ENCODE measurements at regions not wholly inside any gene's neighbourhood (a gene's known extent, or its start where the extent isn't known, plus 50 kb on each side); places are given as distances from the start of the nearest gene placed in this dataset.
A peak's percentile ranks its signal among the peaks of the same experiment; 100 is the strongest.

DNA sequence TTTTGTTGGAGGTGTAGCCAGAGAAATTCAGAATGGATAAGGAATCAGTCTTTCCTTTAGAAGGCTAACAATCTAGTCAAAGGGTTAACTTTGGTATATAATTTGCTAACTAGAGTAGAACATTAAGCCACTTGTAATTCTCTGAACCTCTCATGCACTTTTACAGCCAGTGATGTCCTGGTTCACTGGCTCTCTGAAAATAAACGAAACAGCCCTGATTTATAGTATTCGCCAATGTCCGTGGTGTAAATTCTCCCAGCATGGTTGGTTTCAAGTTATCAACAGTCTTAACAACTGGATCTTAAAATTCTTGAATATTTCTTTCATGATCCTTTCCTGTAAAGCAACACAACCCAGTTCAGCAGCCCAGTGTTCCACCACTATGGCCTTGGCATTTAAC is 500.4 kb upstream of the CDIN1 start:
- WGBS, result 64% methylated on average over 3 of the region's 3 CpGs
- no peaks in the 10 kb centered on the region for H3K4me1 ChIP-seq (ENCODE audit: control insufficient read depth, insufficient read depth, low read length)
- H3K27ac ChIP-seq (ENCODE audit: low read length), result no peak overlapping the region
- intact Hi-C loops (cut with DNase I), result no loop called here
- no peak for DNase-seq
- no peaks in the 10 kb centered on the region for H3K9me3 ChIP-seq (ENCODE audit: control insufficient read depth, low read length)
- H3K27me3 ChIP-seq (ENCODE audit: control insufficient read depth, insufficient read depth), result no peaks in the 10 kb centered on the region
- no peak overlapping the region for H3K4me3 ChIP-seq (ENCODE audit: low read length)
- ATAC-seq, result no peak

- Histone ChIP-seq H3K9me3 (ENCODE audit: control insufficient read depth, low read length) (no peaks in the 10 kb centered on the region), H3K27me3 (ENCODE audit: control insufficient read depth, insufficient read depth) (no peaks in the 10 kb centered on the region), H3K4me3 (ENCODE audit: low read length) (no peak overlapping the region), H3K4me1 (ENCODE audit: control insufficient read depth, insufficient read depth, low read length) (no peaks in the 10 kb centered on the region), H3K27ac (ENCODE audit: low read length) (no peak overlapping the region)
- 38% methylated on average over 4 of the region's 4 CpGs for WGBS
- intact Hi-C loops (cut with DNase I), result no loop called here
- DNase-seq (peak; percentile 18 to 71 (median 63)), ATAC-seq (peak; percentile 53 to 78)
Observed at GRCh38 chr15:36080759-36081158, 498.7 kb upstream of the CDIN1 start.

- no peaks in the 10 kb centered on the region for H3K27me3 ChIP-seq (ENCODE audit: control insufficient read depth, insufficient read depth)
- H3K9me3 ChIP-seq (ENCODE audit: control insufficient read depth, low read length), result no peaks in the 10 kb centered on the region
- WGBS, result 87% methylated on average over 1 of the region's 1 CpG
- no peak for ATAC-seq
- H3K4me1 ChIP-seq (ENCODE audit: control insufficient read depth, insufficient read depth, low read length), result no peaks in the 10 kb centered on the region
- no peak overlapping the region for H3K4me3 ChIP-seq (ENCODE audit: low read length)
- no peak overlapping the region for H3K27ac ChIP-seq (ENCODE audit: low read length)
- intact Hi-C loops (cut with DNase I), result no loop called here
- DNase-seq, result no peak
Observed at GRCh38 chr15:36090286-36090946, 489.0 kb upstream of the CDIN1 start.

DNA sequence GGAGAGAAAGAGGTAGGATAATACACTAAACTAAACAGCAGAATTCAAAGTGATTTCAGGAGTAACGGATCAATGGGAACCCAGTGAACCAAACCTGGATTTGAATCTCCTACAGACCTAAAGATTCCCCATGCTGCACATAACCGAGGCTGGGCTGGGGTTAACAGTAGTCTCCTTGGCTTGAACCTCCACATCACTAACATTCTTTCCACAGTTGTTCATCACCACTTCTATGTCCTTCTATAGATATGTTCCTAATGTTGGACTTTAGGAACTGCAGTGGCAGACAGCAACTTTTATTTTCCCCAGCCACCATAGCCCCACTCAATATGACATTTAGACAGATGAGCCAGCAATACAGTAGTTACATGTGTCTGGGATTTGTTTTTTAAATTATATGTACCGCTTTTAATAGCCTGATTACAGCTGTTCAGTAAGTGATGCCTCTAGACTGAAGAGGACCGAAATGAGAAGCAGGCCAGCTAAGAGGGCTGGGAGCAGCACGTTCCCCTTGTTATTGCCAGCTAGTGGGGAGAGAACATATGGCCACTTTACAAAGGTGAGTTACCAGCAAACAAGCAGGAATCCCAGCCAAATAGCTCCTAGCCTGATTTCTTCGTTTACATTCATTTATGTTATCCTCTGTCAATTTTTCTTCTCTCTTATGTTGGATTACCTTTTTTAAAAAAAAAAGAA is 472.6 kb upstream of the CDIN1 start:
- H3K27ac ChIP-seq (ENCODE audit: low read length), result no peak overlapping the region
- WGBS, result 52% methylated on average over 6 of the region's 6 CpGs

DNA sequence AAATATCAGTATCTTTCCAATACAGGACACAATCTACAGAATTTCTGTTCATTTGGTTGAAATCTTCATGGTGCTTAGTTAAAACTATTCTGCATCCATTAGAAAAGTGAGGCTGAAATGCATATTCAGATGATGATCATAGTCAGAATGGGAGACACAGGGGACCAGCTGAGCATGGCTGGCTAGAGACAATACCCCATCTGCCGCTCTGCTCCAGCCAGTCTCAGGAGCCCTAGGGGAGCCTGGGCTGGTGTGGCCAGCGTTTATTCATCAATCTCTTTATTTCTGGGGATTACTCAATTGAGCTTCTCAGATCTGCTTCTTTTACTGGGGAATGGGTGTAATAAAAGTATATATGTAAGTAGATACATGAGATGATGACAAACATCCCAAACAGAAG is 470.9 kb upstream of the CDIN1 start:
- no peaks in the 10 kb centered on the region for H3K9me3 ChIP-seq (ENCODE audit: control insufficient read depth, low read length)
- no peak for ATAC-seq
- no peaks in the 10 kb centered on the region for H3K4me1 ChIP-seq (ENCODE audit: control insufficient read depth, insufficient read depth, low read length)
- no peak overlapping the region for H3K27ac ChIP-seq (ENCODE audit: low read length)
- H3K27me3 ChIP-seq (ENCODE audit: control insufficient read depth, insufficient read depth), result no peaks in the 10 kb centered on the region
- intact Hi-C loops (cut with DNase I), result no loop called here
- DNase-seq, result no peak
- 90% methylated on average over 2 of the region's 2 CpGs for WGBS
- no peak overlapping the region for H3K4me3 ChIP-seq (ENCODE audit: low read length)

More for the DNA sequence above, 472.6 kb upstream of the CDIN1 start:
- H3K27me3 ChIP-seq (ENCODE audit: control insufficient read depth, insufficient read depth), result no peaks in the 10 kb centered on the region
- DNase-seq (no peak), ATAC-seq (peak; percentile 57 to 68)
- no peak overlapping the region for H3K4me3 ChIP-seq (ENCODE audit: low read length)
- H3K9me3 ChIP-seq (ENCODE audit: control insufficient read depth, low read length), result no peaks in the 10 kb centered on the region
- intact Hi-C loops (cut with DNase I), result no loop called here
- H3K4me1 ChIP-seq (ENCODE audit: control insufficient read depth, insufficient read depth, low read length), result no peaks in the 10 kb centered on the region

DNA sequence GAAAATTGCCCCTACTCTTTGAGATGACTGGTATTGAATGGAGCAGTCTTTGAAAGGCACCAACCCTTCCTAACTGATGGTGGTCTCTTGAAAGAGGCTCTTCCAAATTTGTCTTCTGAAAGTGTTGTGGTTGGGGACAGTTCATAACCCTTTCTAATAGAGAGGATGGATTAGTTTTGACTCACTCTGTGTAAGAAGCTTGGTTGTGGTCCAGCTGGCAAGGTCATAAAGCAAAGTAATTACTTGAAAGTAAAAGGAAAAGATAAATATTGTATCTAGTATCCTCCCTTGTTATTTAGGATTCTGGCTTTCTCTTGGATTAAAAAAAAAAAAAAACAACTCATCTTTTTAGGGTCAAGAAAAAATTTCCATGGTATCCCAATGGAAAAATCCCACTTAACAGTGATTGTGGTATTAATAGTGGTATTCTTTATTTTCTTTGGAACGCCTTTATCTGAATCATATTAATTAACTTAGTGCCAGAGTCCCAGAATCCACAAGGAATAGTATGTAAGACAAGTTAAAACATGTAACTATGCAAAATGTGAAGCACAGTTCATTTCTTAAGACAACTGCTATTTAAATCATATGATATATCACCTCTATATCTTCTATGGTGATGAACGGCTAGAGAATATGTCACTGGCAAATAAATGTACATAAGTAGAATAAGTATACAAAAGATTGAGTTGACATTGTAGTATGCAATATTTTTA is 469.3 kb upstream of the CDIN1 start:
- Histone ChIP-seq H3K4me1 (ENCODE audit: control insufficient read depth, insufficient read depth, low read length) (no peaks in the 10 kb centered on the region), H3K9me3 (ENCODE audit: control insufficient read depth, low read length) (no peaks in the 10 kb centered on the region), H3K4me3 (ENCODE audit: low read length) (no peak overlapping the region), H3K27me3 (ENCODE audit: control insufficient read depth, insufficient read depth) (no peaks in the 10 kb centered on the region), H3K27ac (ENCODE audit: low read length) (no peak overlapping the region)
- 58% methylated on average over 2 of the region's 2 CpGs for WGBS
- DNase-seq (peak in 1 of 3 donors; percentile 16), ATAC-seq (no peak)
- intact Hi-C loops (cut with DNase I), result no loop called here

DNA sequence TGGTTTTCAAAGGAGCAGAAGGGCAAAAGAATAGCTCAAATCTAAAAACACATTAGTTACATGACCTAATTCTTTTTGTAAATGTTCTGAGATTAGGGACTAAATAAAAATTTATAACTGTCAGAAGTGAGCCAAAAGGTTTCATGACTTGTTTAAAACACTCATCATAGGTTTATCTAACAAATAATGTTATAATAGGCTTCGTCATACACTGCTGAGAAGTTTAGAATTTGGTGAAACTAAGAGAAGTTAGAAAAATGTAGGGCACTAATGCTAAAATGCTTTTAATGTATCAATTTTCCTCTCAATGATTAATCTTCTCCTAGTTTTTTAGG is 468.8 kb upstream of the CDIN1 start:
- intact Hi-C loops (cut with DNase I), result no loop called here
- Histone ChIP-seq H3K4me3 (ENCODE audit: low read length) (no peak overlapping the region), H3K27ac (ENCODE audit: low read length) (no peak overlapping the region), H3K27me3 (ENCODE audit: control insufficient read depth, insufficient read depth) (no peaks in the 10 kb centered on the region), H3K9me3 (ENCODE audit: control insufficient read depth, low read length) (no peaks in the 10 kb centered on the region), H3K4me1 (ENCODE audit: control insufficient read depth, insufficient read depth, low read length) (no peaks in the 10 kb centered on the region)
- no peak for ATAC-seq
- DNase-seq, result no peak
- WGBS, result 58% methylated on average over 1 of the region's 1 CpG

GRCh38 chr15:36117296-36117787 is 462.1 kb upstream of the CDIN1 start:
- ATAC-seq (no peak), DNase-seq (no peak)
- intact Hi-C loops (cut with DNase I), result no loop called here
- no peaks in the 10 kb centered on the region for H3K27me3 ChIP-seq (ENCODE audit: control insufficient read depth, insufficient read depth)
- no peak overlapping the region for H3K4me3 ChIP-seq (ENCODE audit: low read length)
- H3K9me3 ChIP-seq (ENCODE audit: control insufficient read depth, low read length), result no peaks in the 10 kb centered on the region
- no peak overlapping the region for H3K27ac ChIP-seq (ENCODE audit: low read length)
- WGBS, result 73% methylated on average over 6 of the region's 6 CpGs
- no peaks in the 10 kb centered on the region for H3K4me1 ChIP-seq (ENCODE audit: control insufficient read depth, insufficient read depth, low read length)

- no peak overlapping the region for H3K4me3 ChIP-seq (ENCODE audit: low read length)
- ATAC-seq, result no peak
- no peak for DNase-seq
Observed at GRCh38 chr15:36126194-36126593, 453.2 kb upstream of the CDIN1 start.

GRCh38 chr15:36130641-36131310 is 448.6 kb upstream of the CDIN1 start:
- Histone ChIP-seq H3K4me3 (ENCODE audit: low read length) (no peak overlapping the region), H3K27ac (ENCODE audit: low read length) (no peak overlapping the region), H3K4me1 (ENCODE audit: control insufficient read depth, insufficient read depth, low read length) (no peaks in the 10 kb centered on the region), H3K9me3 (ENCODE audit: control insufficient read depth, low read length) (no peaks in the 10 kb centered on the region), H3K27me3 (ENCODE audit: control insufficient read depth, insufficient read depth) (no peaks in the 10 kb centered on the region)
- intact Hi-C loops (cut with DNase I), result no loop called here
- ATAC-seq (no peak), DNase-seq (no peak)
- 62% methylated on average over 3 of the region's 3 CpGs for WGBS

More at GRCh38 chr15:36126194-36126593, 453.2 kb upstream of the CDIN1 start:
- Histone ChIP-seq H3K27ac (ENCODE audit: low read length) (no peak overlapping the region), H3K4me1 (ENCODE audit: control insufficient read depth, insufficient read depth, low read length) (no peaks in the 10 kb centered on the region), H3K27me3 (ENCODE audit: control insufficient read depth, insufficient read depth) (no peaks in the 10 kb centered on the region), H3K9me3 (ENCODE audit: control insufficient read depth, low read length) (no peaks in the 10 kb centered on the region)
- WGBS, result 73% methylated on average over 2 of the region's 2 CpGs
- intact Hi-C loops (cut with DNase I), result no loop called here

GRCh38 chr15:36133742-36134141 is 445.7 kb upstream of the CDIN1 start:
- no peak overlapping the region for H3K4me3 ChIP-seq (ENCODE audit: low read length)

More at GRCh38 chr15:36133742-36134141, 445.7 kb upstream of the CDIN1 start:
- intact Hi-C loops (cut with DNase I), result no loop called here
- H3K4me1 ChIP-seq (ENCODE audit: control insufficient read depth, insufficient read depth, low read length), result no peaks in the 10 kb centered on the region
- 28% methylated on average over 2 of the region's 2 CpGs for WGBS
- no peaks in the 10 kb centered on the region for H3K9me3 ChIP-seq (ENCODE audit: control insufficient read depth, low read length)
- H3K27me3 ChIP-seq (ENCODE audit: control insufficient read depth, insufficient read depth), result no peaks in the 10 kb centered on the region
- no peak for DNase-seq
- H3K27ac ChIP-seq (ENCODE audit: low read length), result no peak overlapping the region
- ATAC-seq, result no peak

All from right cardiac atrium (tissue), 5 donors.